ENCODE measurements at regions not wholly inside any gene's neighbourhood (a gene's known extent, or its start where the extent isn't known, plus 50 kb on each side); places are given as distances from the start of the nearest gene placed in this dataset.

GRCh38 chr12:67434671-67435370 is 165.7 kb downstream of the CAND1 start:
- Histone ChIP-seq H4K20me1 (ENCODE audit: insufficient read depth, low read length) (no peaks in the 10 kb centered on the region), H3K4me3 (ENCODE audit: low read depth in 1 of 2, low read length in 2 of 2) (no peak overlapping the region), H3K9ac (ENCODE audit: low read depth, low read length) (no peak overlapping the region), H3K36me3 (ENCODE audit: insufficient read depth, low read length) (no peaks in the 10 kb centered on the region), H3K4me1 (ENCODE audit: insufficient read depth, low read length) (no peaks in the 10 kb centered on the region), H3K4me2 (ENCODE audit: insufficient read depth, low read length) (no peak overlapping the region), H3K9me3 (ENCODE audit: insufficient read depth, low read length, severe bottlenecking) (no peaks in the 10 kb centered on the region), H2AFZ (ENCODE audit: low read depth, low read length) (no peak overlapping the region), H3K27me3 (ENCODE audit: insufficient read depth, low read length, poor library complexity) (no peaks in the 10 kb centered on the region), H3K79me2 (ENCODE audit: insufficient read depth, low read length) (no peaks in the 10 kb centered on the region), H3K27ac (ENCODE audit: low read length) (no peak overlapping the region)
- no peak for DNase-seq
- no peak for ATAC-seq (ENCODE audit: insufficient read depth, low read depth)
- no peak for TF ChIP-seq EZH2 (IDR thresholded peaks at IDR 0.05; ENCODE audit: borderline replicate concordance, low read depth, low read length, severe bottlenecking)
- TF ChIP-seq CTCF (IDR thresholded peaks at IDR 0.05; ENCODE audit: borderline replicate concordance, extremely low read depth, low read length, poor library complexity, severe bottlenecking), result no peak

- Histone ChIP-seq H3K36me3 (ENCODE audit: insufficient read depth, low read length) (no peaks in the 10 kb centered on the region), H3K9ac (ENCODE audit: low read depth, low read length) (no peak overlapping the region), H3K27ac (ENCODE audit: low read length) (no peak overlapping the region), H3K4me3 (ENCODE audit: low read depth in 1 of 2, low read length in 2 of 2) (no peak overlapping the region), H3K9me3 (ENCODE audit: insufficient read depth, low read length, severe bottlenecking) (no peaks in the 10 kb centered on the region), H2AFZ (ENCODE audit: low read depth, low read length) (no peak overlapping the region), H3K27me3 (ENCODE audit: insufficient read depth, low read length, poor library complexity) (no peaks in the 10 kb centered on the region), H4K20me1 (ENCODE audit: insufficient read depth, low read length) (no peaks in the 10 kb centered on the region), H3K4me2 (ENCODE audit: insufficient read depth, low read length) (no peak overlapping the region), H3K79me2 (ENCODE audit: insufficient read depth, low read length) (no peaks in the 10 kb centered on the region), H3K4me1 (ENCODE audit: insufficient read depth, low read length) (no peaks in the 10 kb centered on the region)
- no peak for ATAC-seq (ENCODE audit: insufficient read depth, low read depth)
- no peak for DNase-seq
- no peak for TF ChIP-seq CTCF (IDR thresholded peaks at IDR 0.05; ENCODE audit: borderline replicate concordance, extremely low read depth, low read length, poor library complexity, severe bottlenecking)
- no peak for TF ChIP-seq EZH2 (IDR thresholded peaks at IDR 0.05; ENCODE audit: borderline replicate concordance, low read depth, low read length, severe bottlenecking)
These were observed 167.1 kb downstream of the CAND1 start for GRCh38 chr12:67436230-67436629.

- no peaks in the 10 kb centered on the region for H3K27me3 ChIP-seq (ENCODE audit: insufficient read depth, low read length, poor library complexity)
- H3K4me3 ChIP-seq (ENCODE audit: low read depth in 1 of 2, low read length in 2 of 2), result no peak overlapping the region
- DNase-seq (no peak), ATAC-seq (ENCODE audit: insufficient read depth, low read depth) (no peak)
- H3K36me3 ChIP-seq (ENCODE audit: insufficient read depth, low read length), result no peaks in the 10 kb centered on the region
- no peaks in the 10 kb centered on the region for H4K20me1 ChIP-seq (ENCODE audit: insufficient read depth, low read length)
- no peak overlapping the region for H3K9ac ChIP-seq (ENCODE audit: low read depth, low read length)
- no peaks in the 10 kb centered on the region for H3K4me1 ChIP-seq (ENCODE audit: insufficient read depth, low read length)
- H2AFZ ChIP-seq (ENCODE audit: low read depth, low read length), result no peak overlapping the region
- no peaks in the 10 kb centered on the region for H3K9me3 ChIP-seq (ENCODE audit: insufficient read depth, low read length, severe bottlenecking)
- no peak overlapping the region for H3K4me2 ChIP-seq (ENCODE audit: insufficient read depth, low read length)
- H3K79me2 ChIP-seq (ENCODE audit: insufficient read depth, low read length), result no peaks in the 10 kb centered on the region
- no peak for TF ChIP-seq CTCF (IDR thresholded peaks at IDR 0.05; ENCODE audit: borderline replicate concordance, extremely low read depth, low read length, poor library complexity, severe bottlenecking)
- TF ChIP-seq EZH2 (IDR thresholded peaks at IDR 0.05; ENCODE audit: borderline replicate concordance, low read depth, low read length, severe bottlenecking), result no peak
- H3K27ac ChIP-seq (ENCODE audit: low read length), result no peak overlapping the region
These were observed 167.9 kb downstream of the CAND1 start for GRCh38 chr12:67437011-67437410.
